ENCODE measurements at regions not wholly inside any gene's neighbourhood (a gene's known extent, or its start where the extent isn't known, plus 50 kb on each side); places are given as distances from the start of the nearest gene placed in this dataset.

DNA sequence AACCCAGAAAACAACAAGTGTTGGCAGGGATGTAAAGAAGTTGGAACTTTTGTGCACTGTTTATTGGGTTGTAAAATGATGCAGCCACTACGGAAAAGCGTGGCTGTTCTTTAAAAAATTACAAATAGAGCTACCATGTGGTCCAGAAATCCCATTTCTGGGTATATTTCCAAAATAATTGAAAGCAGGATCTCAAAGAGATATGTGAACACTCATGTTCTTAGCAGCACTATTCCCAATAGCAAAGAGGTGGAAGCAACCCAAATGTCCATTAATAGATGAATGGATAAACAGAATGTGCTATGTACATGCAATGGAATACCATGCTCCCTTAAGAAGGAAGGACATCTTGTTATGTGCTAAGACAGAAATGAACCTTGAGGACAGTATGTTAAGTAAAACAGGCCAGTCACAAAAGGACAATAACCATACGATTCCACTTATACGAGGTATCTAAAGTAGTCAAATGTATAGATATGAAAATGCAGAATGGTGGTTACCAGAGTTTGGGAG, 249.5 kb downstream of the PHLDA1 start:
- no peak overlapping the region for H3K27ac ChIP-seq (ENCODE audit: low read length)
- peaks cover 22% of the 10 kb centered on the region for H3K4me1 ChIP-seq (ENCODE audit: control insufficient read depth, insufficient read depth, low read length)
- no peak overlapping the region for H3K4me3 ChIP-seq (ENCODE audit: low read length)
- DNase-seq = peak; percentile 77
- no CpG with 5 or more reads among the region's 4 CpGs for WGBS (ENCODE audit: insufficient coverage)
- no peaks in the 10 kb centered on the region for H3K36me3 ChIP-seq (ENCODE audit: control insufficient read depth, insufficient read depth, low read length)
- no peaks in the 10 kb centered on the region for H3K9me3 ChIP-seq (replicated peaks; ENCODE audit: control insufficient read depth, low read depth, low read length)
- H3K27me3 ChIP-seq (ENCODE audit: control insufficient read depth, insufficient read depth, low read length) = no peaks in the 10 kb centered on the region

DNA sequence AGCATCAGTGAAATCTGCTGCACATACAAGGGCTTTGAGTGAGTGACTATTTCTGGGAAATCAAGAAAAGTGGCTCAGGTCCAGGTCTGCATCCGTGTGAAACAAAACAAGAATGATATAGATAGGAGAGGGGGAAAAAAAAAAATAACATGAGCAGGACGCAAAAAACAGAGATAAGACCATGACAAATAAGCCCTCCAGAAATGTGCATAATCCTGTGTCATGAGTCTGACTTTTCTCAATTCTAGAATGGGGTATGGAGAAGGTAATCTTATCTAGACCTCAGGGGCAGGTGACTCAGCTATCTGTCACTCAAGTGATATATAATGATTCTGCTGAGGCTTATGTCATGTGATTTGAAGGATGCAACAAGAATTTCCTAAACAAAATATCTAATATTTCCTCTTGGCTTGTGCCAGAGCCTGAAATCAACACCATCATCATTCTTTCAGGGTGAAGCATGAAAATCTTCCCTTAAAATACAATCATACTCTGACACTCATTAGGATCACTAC, 250.0 kb downstream of the PHLDA1 start:
- no CpG with 5 or more reads among the region's 2 CpGs for WGBS (ENCODE audit: insufficient coverage)
- Histone ChIP-seq H3K9me3 (replicated peaks; ENCODE audit: control insufficient read depth, low read depth, low read length) (no peaks in the 10 kb centered on the region), H3K27ac (ENCODE audit: low read length) (no peak overlapping the region), H3K4me1 (ENCODE audit: control insufficient read depth, insufficient read depth, low read length) (peaks cover 22% of the 10 kb centered on the region), H3K4me3 (ENCODE audit: low read length) (no peak overlapping the region), H3K36me3 (ENCODE audit: control insufficient read depth, insufficient read depth, low read length) (no peaks in the 10 kb centered on the region), H3K27me3 (ENCODE audit: control insufficient read depth, insufficient read depth, low read length) (no peaks in the 10 kb centered on the region)
- peak; percentile 43 for DNase-seq

DNA sequence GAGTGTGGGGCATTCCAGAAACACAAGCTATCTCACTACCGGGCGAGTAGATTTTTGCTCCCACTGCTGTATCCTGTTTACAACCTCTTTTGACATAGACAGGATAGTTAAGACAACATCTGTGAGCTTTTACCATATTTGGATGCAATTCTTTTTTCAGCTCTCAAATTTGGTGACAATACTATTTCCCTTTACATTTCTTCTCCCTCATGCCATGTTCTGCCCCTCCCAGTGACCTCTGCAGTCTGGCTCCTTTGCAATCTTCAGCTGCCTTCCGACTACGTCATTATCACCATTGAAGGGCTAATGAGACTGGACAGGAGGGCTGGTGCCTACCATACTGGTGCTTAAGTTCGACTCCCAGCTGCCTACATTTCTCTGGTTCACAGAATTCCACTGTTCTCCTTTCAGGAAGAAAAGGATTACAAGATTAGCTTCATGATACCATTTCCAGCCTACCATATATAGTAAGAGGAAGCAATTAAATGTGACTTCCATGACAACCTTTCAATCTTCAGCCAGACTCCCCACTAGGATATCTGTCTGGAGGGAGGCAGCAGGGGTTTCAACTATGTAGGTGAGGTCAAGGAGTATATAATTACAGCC, 251.6 kb downstream of the PHLDA1 start:
- no peaks in the 10 kb centered on the region for H3K27me3 ChIP-seq (ENCODE audit: control insufficient read depth, insufficient read depth, low read length)
- no peak for DNase-seq
- no peak overlapping the region for H3K27ac ChIP-seq (ENCODE audit: low read length)
- H3K4me1 ChIP-seq (ENCODE audit: control insufficient read depth, insufficient read depth, low read length) = peaks cover 21% of the 10 kb centered on the region
- no peaks in the 10 kb centered on the region for H3K36me3 ChIP-seq (ENCODE audit: control insufficient read depth, insufficient read depth, low read length)
- H3K4me3 ChIP-seq (ENCODE audit: low read length) = no peak overlapping the region
- WGBS (ENCODE audit: insufficient coverage) = 81% methylated on average over 3 of the region's 5 CpGs
- no peaks in the 10 kb centered on the region for H3K9me3 ChIP-seq (replicated peaks; ENCODE audit: control insufficient read depth, low read depth, low read length)

DNA sequence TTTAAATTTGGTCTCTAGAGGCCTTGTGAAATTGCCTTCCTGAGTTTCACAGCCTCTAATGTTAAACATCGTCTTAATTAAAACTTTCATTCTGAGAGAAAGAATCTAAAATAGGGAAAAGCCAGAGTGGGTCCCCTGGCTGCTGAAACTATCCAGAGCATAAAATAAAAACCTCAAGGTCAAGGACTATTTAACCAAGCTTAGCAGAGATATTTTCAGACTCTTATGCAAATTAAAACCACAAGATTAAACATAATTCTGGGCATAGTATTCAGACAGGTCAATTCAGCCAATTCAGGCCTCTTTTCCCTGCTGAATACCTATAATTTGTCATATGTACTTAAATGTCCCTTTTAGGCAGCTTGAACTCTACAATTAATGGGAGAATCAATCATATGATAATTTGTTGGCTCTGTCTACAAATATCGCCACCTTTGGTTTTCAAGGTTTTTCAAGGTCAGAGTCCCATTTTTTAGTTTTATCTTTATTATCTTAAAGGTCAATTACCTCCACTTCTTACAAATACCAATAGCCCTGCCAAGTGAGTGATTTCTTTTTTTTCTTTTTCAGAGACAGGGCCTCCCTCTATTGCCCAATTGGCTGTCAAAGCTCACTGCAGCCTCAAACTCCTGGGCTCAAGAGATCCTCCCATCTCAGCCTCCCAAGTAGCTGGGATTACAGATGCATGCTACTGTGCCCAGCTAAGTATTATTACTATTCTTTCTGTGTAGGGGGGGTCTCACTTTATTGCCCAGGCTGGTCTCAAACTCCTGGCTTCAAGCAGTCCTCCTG, 257.1 kb downstream of the PHLDA1 start:
- DNase-seq = no peak
- no CpG with 5 or more reads among the region's 2 CpGs for WGBS (ENCODE audit: insufficient coverage)
- H3K4me1 ChIP-seq (ENCODE audit: control insufficient read depth, insufficient read depth, low read length) = no peaks in the 10 kb centered on the region
- H3K27me3 ChIP-seq (ENCODE audit: control insufficient read depth, insufficient read depth, low read length) = no peaks in the 10 kb centered on the region
- H3K36me3 ChIP-seq (ENCODE audit: control insufficient read depth, insufficient read depth, low read length) = no peaks in the 10 kb centered on the region
- no peak overlapping the region for H3K4me3 ChIP-seq (ENCODE audit: low read length)
- no peaks in the 10 kb centered on the region for H3K9me3 ChIP-seq (replicated peaks; ENCODE audit: control insufficient read depth, low read depth, low read length)
- no peak overlapping the region for H3K27ac ChIP-seq (ENCODE audit: low read length)

DNA sequence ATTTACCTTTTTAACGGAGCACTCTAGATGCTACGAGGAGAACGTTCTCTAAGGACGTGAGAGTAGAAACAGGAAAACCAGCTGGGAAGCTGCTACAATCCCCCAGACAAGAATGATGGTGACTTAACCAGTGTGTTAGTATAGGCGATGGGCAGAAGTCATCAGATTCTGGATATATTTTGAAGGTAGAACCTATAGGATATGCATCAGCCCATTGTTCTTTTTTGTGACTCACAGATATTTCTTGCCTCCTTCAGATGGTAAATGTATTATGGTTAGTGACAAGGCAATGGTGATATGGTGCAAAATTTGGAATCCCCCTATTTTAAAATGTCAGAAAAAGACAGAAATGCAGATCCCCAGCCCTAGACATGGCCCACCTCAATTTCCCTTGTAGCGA, 258.2 kb downstream of the PHLDA1 start:
- DNase-seq = no peak
- no peak overlapping the region for H3K4me3 ChIP-seq (ENCODE audit: low read length)
- H3K27me3 ChIP-seq (ENCODE audit: control insufficient read depth, insufficient read depth, low read length) = no peaks in the 10 kb centered on the region
- H3K9me3 ChIP-seq (replicated peaks; ENCODE audit: control insufficient read depth, low read depth, low read length) = no peaks in the 10 kb centered on the region
- no peaks in the 10 kb centered on the region for H3K4me1 ChIP-seq (ENCODE audit: control insufficient read depth, insufficient read depth, low read length)
- WGBS (ENCODE audit: insufficient coverage) = 85% methylated on average over 5 of the region's 6 CpGs
- H3K27ac ChIP-seq (ENCODE audit: low read length) = no peak overlapping the region
- no peaks in the 10 kb centered on the region for H3K36me3 ChIP-seq (ENCODE audit: control insufficient read depth, insufficient read depth, low read length)

DNA sequence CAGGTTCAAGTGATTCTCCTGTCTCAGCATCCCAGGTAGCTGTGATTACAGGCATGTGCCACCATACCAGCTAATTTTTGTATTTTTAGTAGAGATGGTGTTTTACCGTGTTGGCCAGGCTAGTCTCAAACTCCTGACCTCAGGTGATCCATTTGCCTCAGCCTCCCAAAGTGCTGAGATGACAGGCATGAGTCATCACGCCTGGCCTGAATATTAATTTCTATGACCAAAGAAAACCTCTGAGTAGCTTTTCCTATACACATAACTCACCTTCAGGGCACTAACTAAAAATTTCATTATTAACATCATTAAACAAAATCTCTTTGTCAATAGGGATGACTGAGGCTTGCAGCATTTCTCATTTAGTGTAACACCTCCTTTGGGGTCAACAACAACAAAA, 259.6 kb upstream of the KRR1 start:
- H3K27me3 ChIP-seq (ENCODE audit: control insufficient read depth, insufficient read depth, low read length) = no peaks in the 10 kb centered on the region
- H3K9me3 ChIP-seq (replicated peaks; ENCODE audit: control insufficient read depth, low read depth, low read length) = no peaks in the 10 kb centered on the region
- 88% methylated on average over 1 of the region's 2 CpGs for WGBS (ENCODE audit: insufficient coverage)
- no peaks in the 10 kb centered on the region for H3K4me1 ChIP-seq (ENCODE audit: control insufficient read depth, insufficient read depth, low read length)
- no peak for DNase-seq
- no peaks in the 10 kb centered on the region for H3K36me3 ChIP-seq (ENCODE audit: control insufficient read depth, insufficient read depth, low read length)
- H3K4me3 ChIP-seq (ENCODE audit: low read length) = no peak overlapping the region
- H3K27ac ChIP-seq (ENCODE audit: low read length) = no peak overlapping the region

DNA sequence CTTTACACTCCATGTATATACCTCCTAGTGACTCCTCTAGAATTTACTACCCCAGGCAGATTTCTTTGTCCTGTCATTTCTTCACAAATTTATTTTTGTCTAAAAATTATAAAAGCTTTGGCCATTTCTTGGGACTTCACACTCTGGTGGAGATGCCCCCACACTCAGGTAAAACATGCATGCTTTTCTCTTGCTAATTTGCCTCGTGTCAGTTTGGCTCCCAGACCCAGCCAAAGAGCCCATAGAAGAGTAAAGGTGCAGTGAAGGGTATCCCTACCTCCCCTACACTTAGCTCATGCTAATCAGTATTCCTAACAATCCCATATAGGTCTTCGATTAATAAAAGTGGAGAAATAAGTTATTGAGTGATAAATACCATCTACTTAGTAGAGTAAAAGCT, 256.5 kb upstream of the KRR1 start:
- no CpG with 5 or more reads among the region's 2 CpGs for WGBS (ENCODE audit: insufficient coverage)

DNA sequence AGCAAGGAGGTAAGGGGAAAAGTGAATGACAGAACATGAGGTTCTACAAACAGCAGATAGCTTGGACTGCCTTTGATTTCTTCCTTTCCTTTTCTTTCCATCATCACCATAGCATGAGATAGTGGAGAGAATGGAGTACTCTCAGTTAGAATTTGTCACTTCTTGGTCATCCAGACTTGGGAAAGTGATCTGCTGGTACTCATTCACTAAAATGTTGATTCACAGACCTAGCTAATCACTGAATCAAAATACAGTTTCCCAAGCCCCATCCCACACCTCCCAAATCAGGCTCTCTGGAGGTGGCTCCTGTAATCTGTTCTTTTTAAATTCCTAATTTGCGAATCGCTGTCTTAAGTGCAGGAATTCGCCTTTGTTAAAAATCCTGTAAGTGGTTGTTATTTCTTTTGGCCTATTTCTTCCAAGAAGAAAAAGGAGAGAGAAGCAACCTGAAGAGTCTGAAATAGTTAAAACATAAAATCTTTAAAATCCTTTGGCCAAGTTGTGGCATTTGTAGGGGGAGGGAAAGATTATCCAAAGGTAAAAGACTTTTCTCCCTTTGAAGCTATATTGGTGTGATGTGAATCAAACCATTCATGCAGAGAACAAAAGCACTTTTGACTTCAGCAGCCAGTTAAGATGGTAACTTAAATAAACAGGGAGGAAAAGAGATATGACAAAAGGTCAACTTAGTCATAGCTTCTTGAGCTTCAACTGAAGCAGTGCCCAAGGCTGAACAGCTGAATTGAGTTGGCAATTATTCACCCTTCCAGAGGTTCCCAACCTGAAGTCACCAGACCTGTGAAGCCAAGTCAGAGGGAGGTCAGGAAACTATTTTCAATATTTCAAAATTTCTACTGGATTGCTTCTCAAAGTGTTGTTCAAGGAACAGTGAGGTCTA, 255.1 kb upstream of the KRR1 start:
- Histone ChIP-seq H3K36me3 (ENCODE audit: control insufficient read depth, insufficient read depth, low read length) (no peaks in the 10 kb centered on the region), H3K4me1 (ENCODE audit: control insufficient read depth, insufficient read depth, low read length) (no peaks in the 10 kb centered on the region), H3K27me3 (ENCODE audit: control insufficient read depth, insufficient read depth, low read length) (no peaks in the 10 kb centered on the region), H3K27ac (ENCODE audit: low read length) (no peak overlapping the region), H3K4me3 (ENCODE audit: low read length) (no peak overlapping the region), H3K9me3 (replicated peaks; ENCODE audit: control insufficient read depth, low read depth, low read length) (no peaks in the 10 kb centered on the region)
- no peak for DNase-seq
- no CpG with 5 or more reads among the region's 3 CpGs for WGBS (ENCODE audit: insufficient coverage)

More for the DNA sequence above, 256.5 kb upstream of the KRR1 start:
- Histone ChIP-seq H3K27me3 (ENCODE audit: control insufficient read depth, insufficient read depth, low read length) (no peaks in the 10 kb centered on the region), H3K36me3 (ENCODE audit: control insufficient read depth, insufficient read depth, low read length) (no peaks in the 10 kb centered on the region), H3K4me3 (ENCODE audit: low read length) (no peak overlapping the region), H3K27ac (ENCODE audit: low read length) (no peak overlapping the region), H3K9me3 (replicated peaks; ENCODE audit: control insufficient read depth, low read depth, low read length) (no peaks in the 10 kb centered on the region), H3K4me1 (ENCODE audit: control insufficient read depth, insufficient read depth, low read length) (no peaks in the 10 kb centered on the region)
- no peak for DNase-seq

DNA sequence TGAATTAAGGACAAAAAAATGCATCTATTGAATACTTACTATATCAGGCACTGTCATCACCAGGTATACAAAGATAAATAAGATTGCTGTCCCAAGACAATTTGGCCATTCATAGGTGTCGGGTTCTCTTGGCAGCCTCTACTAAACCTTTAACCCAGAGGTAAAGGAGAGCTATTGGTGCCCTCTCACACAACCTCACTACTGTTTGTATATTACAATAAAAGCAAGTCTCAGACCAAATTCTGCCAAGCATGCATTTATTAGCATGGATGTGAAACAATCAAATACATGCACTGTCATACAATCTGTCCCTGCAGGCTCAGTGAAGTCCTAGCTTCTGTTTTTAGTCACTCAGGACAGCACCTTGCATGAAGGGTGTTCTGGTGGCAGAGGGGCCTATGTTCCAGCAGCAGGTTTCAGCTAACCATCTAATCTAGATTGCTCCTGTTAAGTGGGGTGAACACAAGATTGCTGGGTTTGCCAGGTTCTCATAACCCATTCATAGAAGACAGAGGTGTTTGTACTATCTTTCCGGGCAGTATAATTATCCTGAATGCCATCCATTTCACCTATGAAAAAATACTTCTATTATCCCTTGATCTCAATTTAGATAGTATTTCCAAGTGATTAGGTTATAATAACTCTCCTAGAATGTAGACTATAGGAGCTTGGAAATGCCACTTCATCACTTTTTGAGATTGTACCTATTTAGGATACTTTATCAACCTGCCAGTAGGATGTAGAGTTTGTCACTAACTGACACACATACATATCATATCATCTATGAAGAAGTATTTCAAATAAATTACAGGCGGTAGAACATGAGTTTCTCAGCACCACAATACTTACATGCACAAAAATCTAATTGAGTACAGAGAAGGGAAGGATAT, 254.0 kb upstream of the KRR1 start:
- H3K9me3 ChIP-seq (replicated peaks; ENCODE audit: control insufficient read depth, low read depth, low read length) = no peaks in the 10 kb centered on the region
- no peaks in the 10 kb centered on the region for H3K27me3 ChIP-seq (ENCODE audit: control insufficient read depth, insufficient read depth, low read length)
- no peaks in the 10 kb centered on the region for H3K36me3 ChIP-seq (ENCODE audit: control insufficient read depth, insufficient read depth, low read length)
- H3K4me1 ChIP-seq (ENCODE audit: control insufficient read depth, insufficient read depth, low read length) = no peaks in the 10 kb centered on the region
- WGBS (ENCODE audit: insufficient coverage) = 100% methylated on average over 1 of the region's 3 CpGs
- no peak overlapping the region for H3K4me3 ChIP-seq (ENCODE audit: low read length)
- H3K27ac ChIP-seq (ENCODE audit: low read length) = no peak overlapping the region
- no peak for DNase-seq
